ENCODE measurements at regions not wholly inside any gene's neighbourhood (a gene's known extent, or its start where the extent isn't known, plus 50 kb on each side); places are given as distances from the start of the nearest gene placed in this dataset.

DNA sequence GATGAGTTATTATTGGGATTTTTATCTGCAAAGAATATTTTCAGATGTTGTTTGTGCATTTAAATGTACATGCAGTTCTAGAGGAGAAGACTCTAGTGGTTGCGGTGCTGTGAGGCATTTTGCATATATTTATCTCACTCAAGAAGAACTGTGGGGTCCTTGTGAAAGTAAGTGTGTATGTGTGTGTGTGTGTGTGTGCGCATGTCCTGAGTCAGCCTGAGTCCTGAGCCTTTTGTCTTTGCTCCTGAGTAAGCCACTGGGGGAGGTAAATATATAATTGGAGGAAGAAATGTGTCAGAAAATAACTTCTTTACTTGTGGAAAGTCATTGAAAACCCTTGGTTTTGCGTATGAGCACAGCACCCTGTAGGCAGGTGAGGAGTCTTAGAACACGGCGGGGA, 55.6 kb upstream of the CD34 start:
- TF ChIP-seq, protein P1, sequence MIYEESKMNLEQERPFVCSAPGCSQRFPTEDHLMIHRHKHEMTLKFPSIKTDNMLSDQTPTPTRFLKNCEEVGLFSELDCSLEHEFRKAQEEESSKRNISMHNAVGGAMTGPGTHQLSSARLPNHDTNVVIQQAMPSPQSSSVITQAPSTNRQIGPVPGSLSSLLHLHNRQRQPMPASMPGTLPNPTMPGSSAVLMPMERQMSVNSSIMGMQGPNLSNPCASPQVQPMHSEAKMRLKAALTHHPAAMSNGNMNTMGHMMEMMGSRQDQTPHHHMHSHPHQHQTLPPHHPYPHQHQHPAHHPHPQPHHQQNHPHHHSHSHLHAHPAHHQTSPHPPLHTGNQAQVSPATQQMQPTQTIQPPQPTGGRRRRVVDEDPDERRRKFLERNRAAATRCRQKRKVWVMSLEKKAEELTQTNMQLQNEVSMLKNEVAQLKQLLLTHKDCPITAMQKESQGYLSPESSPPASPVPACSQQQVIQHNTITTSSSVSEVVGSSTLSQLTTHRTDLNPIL (CRISPR knock-in tag; IDR thresholded peaks at IDR 0.05; ENCODE audit: low read depth) = no peak
- no peak for TF ChIP-seq ZFP3 (CRISPR knock-in tag; IDR thresholded peaks at IDR 0.05)
- TF ChIP-seq SNAI2 (CRISPR knock-in tag; IDR thresholded peaks at IDR 0.05) = no peak
- TF ChIP-seq GLIS3 (CRISPR knock-in tag; IDR thresholded peaks at IDR 0.05) = no peak
- TF ChIP-seq ZNF565 (CRISPR knock-in tag; conservative IDR thresholded peaks at IDR 0.05; ENCODE audit: low read depth) = no peak
- no peak for TF ChIP-seq TCF4 (CRISPR knock-in tag; IDR thresholded peaks at IDR 0.05; ENCODE audit: borderline replicate concordance)
- TF ChIP-seq, protein P2, sequence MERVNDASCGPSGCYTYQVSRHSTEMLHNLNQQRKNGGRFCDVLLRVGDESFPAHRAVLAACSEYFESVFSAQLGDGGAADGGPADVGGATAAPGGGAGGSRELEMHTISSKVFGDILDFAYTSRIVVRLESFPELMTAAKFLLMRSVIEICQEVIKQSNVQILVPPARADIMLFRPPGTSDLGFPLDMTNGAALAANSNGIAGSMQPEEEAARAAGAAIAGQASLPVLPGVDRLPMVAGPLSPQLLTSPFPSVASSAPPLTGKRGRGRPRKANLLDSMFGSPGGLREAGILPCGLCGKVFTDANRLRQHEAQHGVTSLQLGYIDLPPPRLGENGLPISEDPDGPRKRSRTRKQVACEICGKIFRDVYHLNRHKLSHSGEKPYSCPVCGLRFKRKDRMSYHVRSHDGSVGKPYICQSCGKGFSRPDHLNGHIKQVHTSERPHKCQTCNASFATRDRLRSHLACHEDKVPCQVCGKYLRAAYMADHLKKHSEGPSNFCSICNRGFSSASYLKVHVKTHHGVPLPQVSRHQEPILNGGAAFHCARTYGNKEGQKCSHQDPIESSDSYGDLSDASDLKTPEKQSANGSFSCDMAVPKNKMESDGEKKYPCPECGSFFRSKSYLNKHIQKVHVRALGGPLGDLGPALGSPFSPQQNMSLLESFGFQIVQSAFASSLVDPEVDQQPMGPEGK (CRISPR knock-in tag; IDR thresholded peaks at IDR 0.05; ENCODE audit: borderline replicate concordance) = no peak
- no peak for TF ChIP-seq PPARA (CRISPR knock-in tag; IDR thresholded peaks at IDR 0.05; ENCODE audit: borderline replicate concordance)
- no peak for TF ChIP-seq ZC3H10 (CRISPR knock-in tag; IDR thresholded peaks at IDR 0.05)
- TF ChIP-seq ZFP30 (CRISPR knock-in tag; IDR thresholded peaks at IDR 0.05) = no peak
- TF ChIP-seq ESRRG (CRISPR knock-in tag; IDR thresholded peaks at IDR 0.05) = no peak
- TF ChIP-seq CSDC2 (CRISPR knock-in tag; IDR thresholded peaks at IDR 0.05) = no peak
- TF ChIP-seq, protein P3, sequence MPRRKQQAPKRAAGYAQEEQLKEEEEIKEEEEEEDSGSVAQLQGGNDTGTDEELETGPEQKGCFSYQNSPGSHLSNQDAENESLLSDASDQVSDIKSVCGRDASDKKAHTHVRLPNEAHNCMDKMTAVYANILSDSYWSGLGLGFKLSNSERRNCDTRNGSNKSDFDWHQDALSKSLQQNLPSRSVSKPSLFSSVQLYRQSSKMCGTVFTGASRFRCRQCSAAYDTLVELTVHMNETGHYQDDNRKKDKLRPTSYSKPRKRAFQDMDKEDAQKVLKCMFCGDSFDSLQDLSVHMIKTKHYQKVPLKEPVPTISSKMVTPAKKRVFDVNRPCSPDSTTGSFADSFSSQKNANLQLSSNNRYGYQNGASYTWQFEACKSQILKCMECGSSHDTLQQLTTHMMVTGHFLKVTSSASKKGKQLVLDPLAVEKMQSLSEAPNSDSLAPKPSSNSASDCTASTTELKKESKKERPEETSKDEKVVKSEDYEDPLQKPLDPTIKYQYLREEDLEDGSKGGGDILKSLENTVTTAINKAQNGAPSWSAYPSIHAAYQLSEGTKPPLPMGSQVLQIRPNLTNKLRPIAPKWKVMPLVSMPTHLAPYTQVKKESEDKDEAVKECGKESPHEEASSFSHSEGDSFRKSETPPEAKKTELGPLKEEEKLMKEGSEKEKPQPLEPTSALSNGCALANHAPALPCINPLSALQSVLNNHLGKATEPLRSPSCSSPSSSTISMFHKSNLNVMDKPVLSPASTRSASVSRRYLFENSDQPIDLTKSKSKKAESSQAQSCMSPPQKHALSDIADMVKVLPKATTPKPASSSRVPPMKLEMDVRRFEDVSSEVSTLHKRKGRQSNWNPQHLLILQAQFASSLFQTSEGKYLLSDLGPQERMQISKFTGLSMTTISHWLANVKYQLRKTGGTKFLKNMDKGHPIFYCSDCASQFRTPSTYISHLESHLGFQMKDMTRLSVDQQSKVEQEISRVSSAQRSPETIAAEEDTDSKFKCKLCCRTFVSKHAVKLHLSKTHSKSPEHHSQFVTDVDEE (CRISPR knock-in tag; IDR thresholded peaks at IDR 0.05) = no peak

Measured in SK-N-SH treated with all-trans-retinoic acid at 6 μM for 48 hours (cell line).